SK-N-SH (cell line): ENCODE measurements at regions not wholly inside any gene's neighbourhood (a gene's known extent, or its start where the extent isn't known, plus 50 kb on each side); places are given as distances from the start of the nearest gene placed in this dataset.

ENCODE experiments used
- CTCF ChIA-PET: fragments of 300-600, 350-600 bp; formaldehyde crosslinking; extraction: SDS; loops from one replicate; lab custom pipeline; 2021; lab: Yijun Ruan, JAX
- POLR2A ChIA-PET: fragments of 350-600 bp; sonication (Branson Sonifier 250); formaldehyde crosslinking; extraction: SDS; loops from one replicate; lab custom pipeline; 2020; ENCODE audit warnings: antibody characterized with exemption, inconsistent platforms; lab: Yijun Ruan, JAX
- DNase-seq: peaks from one replicate; pipeline ENCODE4 v3.0.0; 2012
- H2AFZ ChIP-seq: fragments of 200-600 bp; sonication (generic); 2 replicates; pipeline ENCODE4 v1.8.1; 2016; ENCODE audit warnings: antibody characterized with exemption, mild to moderate bottlenecking, low read depth
- H3F3A ChIP-seq: fragments of 200-600 bp; sonication (generic); replicated peaks from 2 replicates; pipeline ENCODE3; 2016; ENCODE audit warnings: antibody characterized with exemption, mild to moderate bottlenecking; ENCODE audit not compliant: insufficient read depth
- H3K27ac ChIP-seq, 2 experiments: fragments of 200-500 bp in 1 of 2; fragments of 200-600 bp in 1 of 2; sonication (Bioruptor generic) in 1 of 2; sonication (generic), shearing (Covaris generic) in 1 of 2; 2 replicates each; pipeline versions ENCODE4 v1.5.1 to v1.6.1; 2014 to 2016; ENCODE audit warnings: low read depth in 2 of 2, inconsistent platforms in 1 of 2, low read length in 1 of 2, mild to moderate bottlenecking in 1 of 2, mixed read lengths in 1 of 2
- H3K27me3 ChIP-seq: fragments of 200-600 bp; sonication (generic), shearing (Covaris generic); 2 replicates; pipeline ENCODE4 v1.6.1; 2016; ENCODE audit warnings: mixed run types; ENCODE audit not compliant: insufficient read depth
- H3K36me3 ChIP-seq, 2 experiments: fragments of 200-500 bp in 1 of 2; fragments of 200-600 bp in 1 of 2; sonication (Bioruptor generic) in 1 of 2; sonication (generic) in 1 of 2; replicated peaks in 1 of 2; 2 replicates each; pipeline versions ENCODE3 to v1.5.1; 2014 to 2016; ENCODE audit warnings: low read length in 1 of 2, mild to moderate bottlenecking in 1 of 2; ENCODE audit not compliant: insufficient read depth in 2 of 2, control insufficient read depth in 1 of 2
- H3K4me1 ChIP-seq, 2 experiments: fragments of 200-500 bp in 1 of 2; fragments of 200-600 bp in 1 of 2; sonication (Bioruptor generic) in 1 of 2; sonication (generic), shearing (Covaris generic) in 1 of 2; 2 replicates each; pipeline versions ENCODE4 v1.5.1 to v1.6.1; 2014 to 2016; ENCODE audit warnings: low read depth in 1 of 2, low read length in 1 of 2, mixed run types in 1 of 2; ENCODE audit not compliant: insufficient read depth in 2 of 2, control insufficient read depth in 1 of 2
- H3K4me2 ChIP-seq: fragments of 200-600 bp; sonication (generic), shearing (Covaris generic); 2 replicates; pipeline ENCODE4 v1.6.1; 2017; ENCODE audit warnings: mixed run types
- H3K4me3 ChIP-seq, 2 experiments: fragments of 200-500 bp in 1 of 2; fragments of 200-600 bp in 1 of 2; sonication (Bioruptor generic) in 1 of 2; sonication (generic), shearing (Covaris generic) in 1 of 2; 2 replicates each; pipeline versions ENCODE4 v1.5.1 to v1.8.1; 2014 to 2016; ENCODE audit warnings: low read depth in 2 of 2, inconsistent platforms in 1 of 2, low read length in 1 of 2, mild to moderate bottlenecking in 1 of 2, mixed read lengths in 1 of 2, moderate library complexity in 1 of 2
- H3K79me2 ChIP-seq: fragments of 200-600 bp; sonication (generic); 2 replicates; pipeline ENCODE4 v1.8.1; 2017; ENCODE audit warnings: mild to moderate bottlenecking; ENCODE audit not compliant: insufficient read depth
- H3K9ac ChIP-seq: fragments of 200-600 bp; sonication (generic); 2 replicates; pipeline ENCODE4 v1.6.1; 2017; ENCODE audit warnings: mixed run types
- H3K9me2 ChIP-seq: fragments of 200-600 bp; sonication (generic); 2 replicates; pipeline ENCODE4 v1.6.1; 2017; ENCODE audit warnings: mixed run types
- H3K9me3 ChIP-seq: fragments of 200-600 bp; sonication (generic); 2 replicates; pipeline ENCODE4 v1.6.1; 2017; ENCODE audit warnings: mixed run types, mild to moderate bottlenecking, moderate library complexity
- H4K20me1 ChIP-seq: fragments of 200-600 bp; sonication (generic); 2 replicates; pipeline ENCODE4 v1.6.1; 2017; ENCODE audit warnings: mild to moderate bottlenecking, mixed run types; ENCODE audit not compliant: insufficient read depth
- ELF1 ChIP-seq: IDR thresholded peaks from 2 replicates; pipeline ENCODE4 v1.4.0; 2012
- EP300 ChIP-seq, 2 experiments: IDR thresholded peaks; 2 replicates each; pipeline versions ENCODE4 v1.4.0 to v1.6.1; 2012; ENCODE audit warnings: borderline replicate concordance in 1 of 2, low read depth in 1 of 2, low read length in 1 of 2
- FOSL2 ChIP-seq: IDR thresholded peaks from 2 replicates; pipeline ENCODE4 v1.4.0; 2012; ENCODE audit warnings: low read depth, mild to moderate bottlenecking, moderate library complexity, borderline replicate concordance
- JUND ChIP-seq: IDR thresholded peaks from 2 replicates; pipeline ENCODE4 v1.4.0; 2012
- MXI1 ChIP-seq: IDR thresholded peaks from 2 replicates; pipeline ENCODE4 v1.6.1; 2012; ENCODE audit warnings: mild to moderate bottlenecking, low read depth, low read length, improper control_type of control experiment
- NFIC ChIP-seq: IDR thresholded peaks from 2 replicates; pipeline ENCODE4 v1.4.0; 2012; ENCODE audit warnings: borderline replicate concordance
- POLR2AphosphoS5 ChIP-seq: IDR thresholded peaks from 2 replicates; pipeline ENCODE4 v1.6.1; 2012; ENCODE audit warnings: low read depth, low read length
- RAD21 ChIP-seq: IDR thresholded peaks from 2 replicates; pipeline ENCODE4 v1.6.1; 2012; ENCODE audit warnings: mild to moderate bottlenecking, low read length
- RXRA ChIP-seq: IDR thresholded peaks from 2 replicates; pipeline ENCODE4 v1.4.0; 2012; ENCODE audit warnings: low read depth, mild to moderate bottlenecking, borderline replicate concordance
- TAF1 ChIP-seq: IDR thresholded peaks from 2 replicates; pipeline ENCODE4 v1.6.1; 2012; ENCODE audit warnings: low read depth, mild to moderate bottlenecking, low read length, moderate library complexity, borderline replicate concordance
- TEAD4 ChIP-seq: IDR thresholded peaks from 2 replicates; pipeline ENCODE4 v1.4.0; 2012; ENCODE audit warnings: mild to moderate bottlenecking, borderline replicate concordance; ENCODE audit not compliant: insufficient read depth
- YY1 ChIP-seq: IDR thresholded peaks from 2 replicates; pipeline ENCODE4 v1.4.0; 2012; ENCODE audit warnings: low read depth, mild to moderate bottlenecking
- WGBS: methylation state at CpG from one replicate; pipeline ENCODE4 v1.1.6; 2017; ENCODE audit warnings: low lambda C conversion rate; 5-methylcytosine and 5-hydroxymethylcytosine counted together
- TF ChIP-seq, protein P1 (sequence below): IDR thresholded peaks from 2 replicates; pipeline ENCODE4 v1.4.0; 2012; ENCODE audit warnings: low read depth
- TF ChIP-seq, protein P2 (sequence below): fragments of 150-350 bp; IDR thresholded peaks from 2 replicates; pipeline ENCODE4 v1.6.1; 2016; ENCODE audit warnings: mild to moderate bottlenecking, low read depth, low read length
- TF ChIP-seq, protein P3 (sequence below): IDR thresholded peaks from 2 replicates; pipeline ENCODE4 v1.4.0; 2012; ENCODE audit warnings: low read depth, borderline replicate concordance

DNA sequence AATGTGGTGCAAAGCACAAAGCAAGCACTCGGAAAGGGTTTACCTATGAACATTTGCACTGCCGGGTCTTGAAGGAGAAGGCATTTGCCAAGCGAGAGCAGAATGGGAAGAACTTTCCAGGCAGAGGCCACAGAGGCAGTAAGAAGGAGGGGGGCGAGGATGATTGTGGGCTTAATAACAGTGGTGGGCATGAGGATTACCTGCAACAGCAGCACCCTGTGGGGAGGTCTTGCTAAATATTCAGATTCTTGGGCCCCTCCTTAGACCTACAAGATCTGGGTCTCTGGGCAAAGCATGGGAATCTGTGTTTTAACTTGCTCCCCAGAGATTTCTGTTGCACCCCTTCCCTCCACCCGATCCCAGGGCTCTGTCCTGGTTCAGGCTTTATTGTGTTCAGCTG is 75.1 kb upstream of the ZBED5 start:
- TF ChIP-seq FOSL2 (no peak), YY1 (no peak), RAD21 (no peak), MXI1 (no peak), EP300 (IDR thresholded peaks at IDR 0.05; ENCODE audit: borderline replicate concordance in 1 of 2, low read depth in 1 of 2, low read length in 1 of 2) (no peak), POLR2AphosphoS5 (no peak), NFIC (no peak), ELF1 (no peak)
- TF ChIP-seq, protein P1, sequence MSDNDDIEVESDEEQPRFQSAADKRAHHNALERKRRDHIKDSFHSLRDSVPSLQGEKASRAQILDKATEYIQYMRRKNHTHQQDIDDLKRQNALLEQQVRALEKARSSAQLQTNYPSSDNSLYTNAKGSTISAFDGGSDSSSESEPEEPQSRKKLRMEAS = no peak
- TF ChIP-seq, protein P2, sequence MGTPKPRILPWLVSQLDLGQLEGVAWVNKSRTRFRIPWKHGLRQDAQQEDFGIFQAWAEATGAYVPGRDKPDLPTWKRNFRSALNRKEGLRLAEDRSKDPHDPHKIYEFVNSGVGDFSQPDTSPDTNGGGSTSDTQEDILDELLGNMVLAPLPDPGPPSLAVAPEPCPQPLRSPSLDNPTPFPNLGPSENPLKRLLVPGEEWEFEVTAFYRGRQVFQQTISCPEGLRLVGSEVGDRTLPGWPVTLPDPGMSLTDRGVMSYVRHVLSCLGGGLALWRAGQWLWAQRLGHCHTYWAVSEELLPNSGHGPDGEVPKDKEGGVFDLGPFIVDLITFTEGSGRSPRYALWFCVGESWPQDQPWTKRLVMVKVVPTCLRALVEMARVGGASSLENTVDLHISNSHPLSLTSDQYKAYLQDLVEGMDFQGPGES = no peak
- 93% methylated on average over 5 of the region's 5 CpGs for WGBS
- H3K36me3 ChIP-seq = no peaks in the 10 kb centered on the region
- H3F3A ChIP-seq = peaks cover 12% of the 10 kb centered on the region
- H3K27me3 ChIP-seq = no peaks in the 10 kb centered on the region
- no peak overlapping the region for H3K4me2 ChIP-seq
- H2AFZ ChIP-seq = no peak overlapping the region
- H4K20me1 ChIP-seq = no peaks in the 10 kb centered on the region
- H3K9me2 ChIP-seq = no peaks in the 10 kb centered on the region
- H3K27ac ChIP-seq = no peak overlapping the region
- no peaks in the 10 kb centered on the region for H3K79me2 ChIP-seq
- no peak for DNase-seq
- ChIA-PET POLR2A (no interaction called here), CTCF (interaction anchor here (0.8 to 5.2 kb wide), 9 partner anchors 20 to 855 kb away, joined by 3 to 120 read pairs (median 6); no protein-coding TSS in a partner anchor)
- H3K4me1 ChIP-seq = peaks cover 0 to 9% of the 10 kb centered on the region in 2 experiments; a peak in 1 of 4 replicates
- H3K4me3 ChIP-seq = no peak overlapping the region
- H3K9ac ChIP-seq = no peak overlapping the region
- H3K9me3 ChIP-seq = no peaks in the 10 kb centered on the region

GRCh38 chr11:10931761-10932670 is 74.2 kb upstream of the ZBED5 start:
- WGBS = 54% methylated on average over 14 of the region's 14 CpGs
- H3K9me3 ChIP-seq = no peaks in the 10 kb centered on the region
- no peak for DNase-seq
- no peak for TF ChIP-seq TAF1
- no peak for TF ChIP-seq JUND
- TF ChIP-seq, protein P3, sequence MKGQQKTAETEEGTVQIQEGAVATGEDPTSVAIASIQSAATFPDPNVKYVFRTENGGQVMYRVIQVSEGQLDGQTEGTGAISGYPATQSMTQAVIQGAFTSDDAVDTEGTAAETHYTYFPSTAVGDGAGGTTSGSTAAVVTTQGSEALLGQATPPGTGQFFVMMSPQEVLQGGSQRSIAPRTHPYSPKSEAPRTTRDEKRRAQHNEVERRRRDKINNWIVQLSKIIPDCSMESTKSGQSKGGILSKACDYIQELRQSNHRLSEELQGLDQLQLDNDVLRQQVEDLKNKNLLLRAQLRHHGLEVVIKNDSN = no peak
- no peak for TF ChIP-seq ELF1
- no peak for TF ChIP-seq RXRA
- no peak for TF ChIP-seq TEAD4
- TF ChIP-seq RAD21 = no peak
- H4K20me1 ChIP-seq = no peaks in the 10 kb centered on the region
- H3K9me2 ChIP-seq = no peaks in the 10 kb centered on the region
- H3K36me3 ChIP-seq = no peaks in the 10 kb centered on the region
- H2AFZ ChIP-seq = peak overlapping the region; percentile 77
- peak overlapping the region; percentile 81 to 96 for H3K27ac ChIP-seq
- peak overlapping the region; percentile 95 for H3K4me2 ChIP-seq
- H3K4me3 ChIP-seq = peak overlapping the region; percentile 58 to 81
- H3F3A ChIP-seq = peaks cover 12% of the 10 kb centered on the region
- H3K27me3 ChIP-seq = no peaks in the 10 kb centered on the region
- H3K9ac ChIP-seq = peak overlapping the region; percentile 93
- ChIA-PET CTCF (interaction anchor here (0.7 to 5.2 kb wide), 12 partner anchors 53 to 1357 kb away, joined by 3 to 120 read pairs (median 10); partner anchors contain the start of gene ZBED5), POLR2A (interaction anchor here (0.8 to 2.2 kb wide), 7 partner anchors 18 to 489 kb away, joined by 3 to 26 read pairs (median 4); partner anchors contain the start of genes CTR9, EIF4G2 and ZBED5)
- H3K4me1 ChIP-seq = peaks cover 0 to 9% of the 10 kb centered on the region in 2 experiments; a peak in 1 of 4 replicates
- H3K79me2 ChIP-seq = no peaks in the 10 kb centered on the region
